ENCODE measurements at regions not wholly inside any gene's neighbourhood (a gene's known extent, or its start where the extent isn't known, plus 50 kb on each side); places are given as distances from the start of the nearest gene placed in this dataset.

- DNase-seq (ENCODE audit: low spot score) = no peak
- no peak for ATAC-seq (ENCODE audit: insufficient number of reproducible peaks, low FRiP score, low read depth)
Measured at GRCh38 chr7:136667584-136667983, 200.9 kb upstream of the CHRM2 start.

GRCh38 chr7:136665878-136666509 lies 202.5 kb upstream of the CHRM2 start:
- no peaks in the 10 kb centered on the region for H3K36me3 ChIP-seq
- ATAC-seq (ENCODE audit: insufficient number of reproducible peaks, low FRiP score, low read depth) (no peak), DNase-seq (ENCODE audit: low spot score) (no peak)
- TF ChIP-seq CTCF (IDR thresholded peaks at IDR 0.05) = no peak
- no peaks in the 10 kb centered on the region for H3K27me3 ChIP-seq (replicated peaks; ENCODE audit: insufficient read depth)
- no peak overlapping the region for H3K4me3 ChIP-seq
- H3K4me1 ChIP-seq (ENCODE audit: control insufficient read depth in 1 of 2, low read depth in 2 of 2) = no peaks in the 10 kb centered on the region
- H3K27ac ChIP-seq = no peak overlapping the region
- no peaks in the 10 kb centered on the region for H3K9me3 ChIP-seq

More at GRCh38 chr7:136667584-136667983, 200.9 kb upstream of the CHRM2 start:
- Histone ChIP-seq H3K4me3 (no peak overlapping the region), H3K27me3 (replicated peaks; ENCODE audit: insufficient read depth) (no peaks in the 10 kb centered on the region), H3K27ac (no peak overlapping the region), H3K4me1 (ENCODE audit: control insufficient read depth in 1 of 2, low read depth in 2 of 2) (no peaks in the 10 kb centered on the region), H3K9me3 (peaks cover 3% of the 10 kb centered on the region), H3K36me3 (no peaks in the 10 kb centered on the region)
- TF ChIP-seq CTCF (IDR thresholded peaks at IDR 0.05) = no peak

GRCh38 chr7:136664537-136664936 lies 203.9 kb upstream of the CHRM2 start:
- no peak overlapping the region for H3K4me3 ChIP-seq
- ATAC-seq (ENCODE audit: insufficient number of reproducible peaks, low FRiP score, low read depth) = no peak

GRCh38 chr7:136657482-136657921 lies 210.9 kb upstream of the CHRM2 start:
- Histone ChIP-seq H3K4me1 (ENCODE audit: control insufficient read depth in 1 of 2, low read depth in 2 of 2) (no peaks in the 10 kb centered on the region), H3K9me3 (no peaks in the 10 kb centered on the region), H3K4me3 (no peak overlapping the region), H3K27me3 (replicated peaks; ENCODE audit: insufficient read depth) (no peaks in the 10 kb centered on the region), H3K27ac (no peak overlapping the region), H3K36me3 (no peaks in the 10 kb centered on the region)
- ATAC-seq (ENCODE audit: insufficient number of reproducible peaks, low FRiP score, low read depth) (no peak), DNase-seq (ENCODE audit: low spot score) (no peak)
- no peak for TF ChIP-seq CTCF (IDR thresholded peaks at IDR 0.05)

More at GRCh38 chr7:136664537-136664936, 203.9 kb upstream of the CHRM2 start:
- Histone ChIP-seq H3K36me3 (no peaks in the 10 kb centered on the region), H3K9me3 (no peaks in the 10 kb centered on the region), H3K27me3 (replicated peaks; ENCODE audit: insufficient read depth) (no peaks in the 10 kb centered on the region), H3K27ac (no peak overlapping the region), H3K4me1 (ENCODE audit: control insufficient read depth in 1 of 2, low read depth in 2 of 2) (no peaks in the 10 kb centered on the region)
- no peak for TF ChIP-seq CTCF (IDR thresholded peaks at IDR 0.05)
- no peak for DNase-seq (ENCODE audit: low spot score)

- Histone ChIP-seq H3K4me1 (ENCODE audit: control insufficient read depth in 1 of 2, low read depth in 2 of 2) (no peaks in the 10 kb centered on the region), H3K36me3 (no peaks in the 10 kb centered on the region), H3K27ac (no peak overlapping the region), H3K27me3 (replicated peaks; ENCODE audit: insufficient read depth) (no peaks in the 10 kb centered on the region), H3K4me3 (no peak overlapping the region), H3K9me3 (no peaks in the 10 kb centered on the region)
- DNase-seq (ENCODE audit: low spot score) (no peak), ATAC-seq (ENCODE audit: insufficient number of reproducible peaks, low FRiP score, low read depth) (no peak)
- TF ChIP-seq CTCF (IDR thresholded peaks at IDR 0.05) = no peak
Measured at GRCh38 chr7:136656516-136656915, 211.9 kb upstream of the CHRM2 start.
